Epidermal melanocyte (primary cell): ENCODE measurements at regions not wholly inside any gene's neighbourhood (a gene's known extent, or its start where the extent isn't known, plus 50 kb on each side); places are given as distances from the start of the nearest gene placed in this dataset.

Experiments used
- DNase-seq: peaks from one replicate; pipeline ENCODE4 v3.0.0; 2011; ENCODE audit warnings: low spot score; ENCODE audit not compliant: insufficient read length

- DNase-seq: no peak
Measured at GRCh38 chr2:146633159-146633558, 1211.7 kb upstream of the ACVR2A start.

- no peak for DNase-seq
Measured at GRCh38 chr2:146632707-146633106, 1212.1 kb upstream of the ACVR2A start.

- no peak for DNase-seq
Measured at GRCh38 chr2:146624430-146625160, 1220.2 kb upstream of the ACVR2A start.

GRCh38 chr2:146623771-146624170 lies 1221.1 kb upstream of the ACVR2A start:
- no peak for DNase-seq

- DNase-seq: no peak
Measured at GRCh38 chr2:146621656-146622055, 1223.2 kb upstream of the ACVR2A start.

- no peak for DNase-seq
Measured at GRCh38 chr2:146615778-146616177, 1229.1 kb upstream of the ACVR2A start.

- no peak for DNase-seq
Measured at GRCh38 chr2:146608490-146608889, 1236.3 kb upstream of the ACVR2A start.

- no peak for DNase-seq
Measured at GRCh38 chr2:146604521-146604920, 1240.3 kb upstream of the ACVR2A start.

- DNase-seq: no peak
Measured at GRCh38 chr2:146602856-146603255, 1242.0 kb upstream of the ACVR2A start.

GRCh38 chr2:146602383-146602782 lies 1242.4 kb upstream of the ACVR2A start:
- no peak for DNase-seq

GRCh38 chr2:146598791-146599190 lies 1246.0 kb upstream of the ACVR2A start:
- DNase-seq: no peak

- DNase-seq: no peak
Measured at GRCh38 chr2:146597291-146597690, 1247.5 kb upstream of the ACVR2A start.

GRCh38 chr2:146591908-146592307 lies 1252.9 kb upstream of the ACVR2A start:
- DNase-seq: no peak

GRCh38 chr2:146587291-146587713 lies 1257.5 kb upstream of the ACVR2A start:
- no peak for DNase-seq

GRCh38 chr2:146584316-146584715 lies 1260.5 kb upstream of the ACVR2A start:
- no peak for DNase-seq

GRCh38 chr2:146579147-146579930 lies 1265.5 kb upstream of the ACVR2A start:
- no peak for DNase-seq

- DNase-seq: no peak
Measured at GRCh38 chr2:146576339-146577111, 1268.3 kb upstream of the ACVR2A start.

- DNase-seq: no peak
Measured at GRCh38 chr2:146572598-146572997, 1272.2 kb upstream of the ACVR2A start.

GRCh38 chr2:146561996-146562395 lies 1282.8 kb upstream of the ACVR2A start:
- no peak for DNase-seq

- no peak for DNase-seq
Measured at GRCh38 chr2:146547236-146547635, 1297.6 kb upstream of the ACVR2A start.

GRCh38 chr2:146544701-146545100 lies 1300.1 kb upstream of the ACVR2A start:
- DNase-seq: no peak

- DNase-seq: no peak
Measured at GRCh38 chr2:146541896-146542295, 1302.9 kb upstream of the ACVR2A start.
